HCT116 (cell line): ENCODE measurements at regions not wholly inside any gene's neighbourhood (a gene's known extent, or its start where the extent isn't known, plus 50 kb on each side); places are given as distances from the start of the nearest gene placed in this dataset.
"Not testable (repeated sequence)": the region's sequence is repeated elsewhere in the genome, so short reads cannot be mapped to it uniquely, and the experiment has no call there.

ENCODE experiments used
- ATAC-seq: fragments of 200-7000 bp; cut with Tn5 transposase; 2 replicates; pipeline ENCODE4 v1.9.1; 2020; ENCODE audit warnings: mild to moderate bottlenecking, moderate library complexity
- BruUV-seq: library from RNA; stranded (reverse); fragments of 400-500 nt; replicated peaks from 2 replicates; lab custom pipeline; 2021; lab: Mats Ljungman, UMichigan
- CTCF ChIA-PET: fragments of 300-600 bp; sonication (Branson Sonifier 250); formaldehyde crosslinking; loops from one replicate; lab custom pipeline; 2021; ENCODE audit warnings: antibody characterized with exemption; lab: Charles Lee
- POLR2A ChIA-PET: fragments of 300-600, 350-600 bp; sonication (Branson Sonifier 250); formaldehyde crosslinking; loops from one replicate; lab custom pipeline; 2021; ENCODE audit warnings: antibody characterized with exemption; lab: Charles Lee
- RAD21 ChIA-PET, 2 experiments: fragments of 300-600 bp; sonication (Branson Sonifier 250); formaldehyde crosslinking; loops; one replicate each; lab custom pipeline; 2023; ENCODE audit warnings: low total read pairs in 2 of 2; ENCODE audit not compliant: uncharacterized antibody in 2 of 2, unreplicated experiment in 2 of 2, low non-redundant PET in 1 of 2; lab: Charles Lee
- DNase-seq: peaks from one replicate; pipeline ENCODE4 v3.0.0-alpha.2; 2010; ENCODE audit warnings: low read depth, low spot score
- H2AFZ ChIP-seq: fragments of 200-600 bp; shearing (Covaris generic), sonication (generic); 2 replicates; pipeline ENCODE4 v1.6.1; 2017; ENCODE audit warnings: low read depth, mixed run types, mixed read lengths, antibody characterized with exemption, low read length; ENCODE audit not compliant: poor library complexity, severe bottlenecking
- H3K27ac ChIP-seq: 2 replicates; pipeline ENCODE4 v1.5.1; 2012; ENCODE audit warnings: low read depth, low read length
- H3K27me3 ChIP-seq: fragments of 200-600 bp; sonication (generic); 2 replicates; pipeline ENCODE4 v1.6.1; 2016; ENCODE audit warnings: mixed run types, low read length, mixed read lengths; ENCODE audit not compliant: insufficient read depth
- H3K36me3 ChIP-seq, 2 experiments: fragments of 200-500 bp in 1 of 2; fragments of 200-600 bp in 1 of 2; sonication (Bioruptor generic) in 1 of 2; sonication (generic) in 1 of 2; 2 replicates each; pipeline versions ENCODE4 v1.5.1 to v1.6.1; 2014 to 2016; ENCODE audit warnings: low read length in 2 of 2, inconsistent platforms in 1 of 2, mixed read lengths in 1 of 2, mixed run types in 1 of 2; ENCODE audit not compliant: insufficient read depth in 2 of 2, control insufficient read depth in 1 of 2
- H3K4me1 ChIP-seq, 2 experiments: fragments of 200-600 bp in 1 of 2; sonication (generic) in 1 of 2; 2 replicates each; pipeline versions ENCODE4 v1.5.1 to v1.6.1; 2012 to 2017; ENCODE audit warnings: low read length in 2 of 2, inconsistent platforms in 1 of 2, mild to moderate bottlenecking in 1 of 2, mixed read lengths in 1 of 2, mixed run types in 1 of 2, moderate library complexity in 1 of 2; ENCODE audit not compliant: insufficient read depth in 2 of 2, control insufficient read depth in 1 of 2
- H3K4me2 ChIP-seq: fragments of 200-600 bp; sonication (generic); 2 replicates; pipeline ENCODE4 v1.6.1; 2017; ENCODE audit warnings: mixed run types, low read length, mixed read lengths
- H3K4me3 ChIP-seq, 2 experiments: fragments of 200-600 bp in 1 of 2; sonication (generic) in 1 of 2; replicated peaks in 1 of 2; 2 replicates each; pipeline ENCODE4 v1.5.1; 2011 to 2016; ENCODE audit warnings: low read length in 2 of 2, control low read depth in 1 of 2, low read depth in 1 of 2, mild to moderate bottlenecking in 1 of 2, mixed read lengths in 1 of 2, mixed run types in 1 of 2
- H3K79me2 ChIP-seq: fragments of 200-600 bp; sonication (generic); 2 replicates; pipeline ENCODE4 v1.6.1; 2017; ENCODE audit warnings: mild to moderate bottlenecking, mixed run types, low read length, moderate library complexity, mixed read lengths; ENCODE audit not compliant: insufficient read depth
- H3K9ac ChIP-seq: fragments of 200-600 bp; sonication (generic); 2 replicates; pipeline ENCODE4 v1.6.1; 2016; ENCODE audit warnings: low read length, mixed read lengths
- H3K9me2 ChIP-seq: fragments of 200-600 bp; sonication (generic), shearing (Covaris generic); 2 replicates; pipeline ENCODE4 v1.6.1; 2017; ENCODE audit warnings: mixed run types, mild to moderate bottlenecking, moderate library complexity; ENCODE audit not compliant: insufficient read depth
- H3K9me3 ChIP-seq, 2 experiments: fragments of 200-500 bp in 1 of 2; fragments of 200-600 bp in 1 of 2; sonication (Bioruptor generic) in 1 of 2; sonication (generic) in 1 of 2; 2 replicates each; pipeline ENCODE4 v1.6.1; 2014 to 2017; ENCODE audit warnings: low read length in 2 of 2, mixed read lengths in 2 of 2, inconsistent platforms in 1 of 2, low read depth in 1 of 2, mild to moderate bottlenecking in 1 of 2, mixed run types in 1 of 2, moderate library complexity in 1 of 2; ENCODE audit not compliant: control insufficient read depth in 1 of 2, insufficient read depth in 1 of 2
- H4K20me1 ChIP-seq: fragments of 200-600 bp; sonication (generic), shearing (Covaris generic); 2 replicates; pipeline ENCODE4 v1.6.1; 2017; ENCODE audit warnings: mixed run types, mild to moderate bottlenecking, moderate library complexity; ENCODE audit not compliant: insufficient read depth
- ELF1 ChIP-seq: IDR thresholded peaks from 2 replicates; pipeline ENCODE4 v1.6.1; 2012; ENCODE audit warnings: low read depth, borderline replicate concordance
- MAX ChIP-seq: IDR thresholded peaks from 2 replicates; pipeline ENCODE4 v1.6.1; 2012
- POLR2A ChIP-seq: IDR thresholded peaks from 2 replicates; pipeline ENCODE4 v1.7.0; 2011; ENCODE audit warnings: borderline replicate concordance; ENCODE audit not compliant: insufficient read depth, insufficient read length; ENCODE audit errors: extremely low read depth
- RAD21 ChIP-seq: IDR thresholded peaks from 2 replicates; pipeline ENCODE4 v1.6.1; 2012; ENCODE audit warnings: low read depth, mild to moderate bottlenecking
- intact Hi-C: fragments of 100-400 bp; cut with micrococcal nuclease; formaldehyde crosslinking; loops from 2 replicates; pipeline ENCODE4 v1.10.0; 2022

GRCh38 chr5:39912906-39913305 lies 488.1 kb upstream of the DAB2 start:
- ChIA-PET CTCF (no interaction called here), POLR2A (no interaction called here), RAD21 (no interaction called here)
- Histone ChIP-seq H3K4me3 (no peak overlapping the region), H3K36me3 (no peaks in the 10 kb centered on the region), H2AFZ (no peak overlapping the region), H3K9me2 (no peaks in the 10 kb centered on the region), H4K20me1 (no peaks in the 10 kb centered on the region), H3K79me2 (no peaks in the 10 kb centered on the region), H3K4me1 (no peaks in the 10 kb centered on the region), H3K27me3 (no peaks in the 10 kb centered on the region), H3K27ac (no peak overlapping the region), H3K9me3 (no peaks in the 10 kb centered on the region), H3K4me2 (no peak overlapping the region), H3K9ac (no peak overlapping the region)
- ATAC-seq (no peak), DNase-seq (no peak)
- intact Hi-C loops, result no loop called here
- TF ChIP-seq ELF1, result no peak
- no peak for TF ChIP-seq MAX
- TF ChIP-seq POLR2A, result no peak
- TF ChIP-seq RAD21, result no peak
- no TSS peak for BruUV-seq

GRCh38 chr5:39907267-39907951 lies 482.6 kb upstream of the DAB2 start:
- POLR2A ChIA-PET, H3K4me2 ChIP-seq, intact Hi-C loops: not testable (repeated sequence)

More at GRCh38 chr5:39907267-39907951, 482.6 kb upstream of the DAB2 start:
- H3K4me3 ChIP-seq, CTCF ChIA-PET, H3K79me2 ChIP-seq, H3K9me3 ChIP-seq, BruUV-seq, H4K20me1 ChIP-seq, ATAC-seq, H3K4me1 ChIP-seq, H3K27ac ChIP-seq, H2AFZ ChIP-seq, H3K9me2 ChIP-seq, H3K36me3 ChIP-seq, H3K9ac ChIP-seq, H3K27me3 ChIP-seq, DNase-seq, RAD21 ChIA-PET: not testable (repeated sequence)
